Aorta (tissue), 5 donors: ENCODE measurements at regions not wholly inside any gene's neighbourhood (a gene's known extent, or its start where the extent isn't known, plus 50 kb on each side); places are given as distances from the start of the nearest gene placed in this dataset.

Experiments
- ATAC-seq: fragments of 200-7000 bp; cut with Tn5 transposase; one replicate; pipeline ENCODE4 v1.9.1; 2022; ENCODE audit warnings: moderate library complexity; ENCODE audit not compliant: low FRiP score
- DNase-seq, 2 donors: peaks; one replicate each; pipeline ENCODE4 v3.0.0-alpha.2; 2020
- H3K27ac ChIP-seq, 2 donors: one replicate each; pipeline ENCODE4 v1.5.1; 2013; ENCODE audit warnings: low read length in 2 of 2, mild to moderate bottlenecking in 2 of 2, moderate library complexity in 2 of 2, control low read depth in 1 of 2, inconsistent platforms in 1 of 2, low read depth in 1 of 2
- H3K27me3 ChIP-seq, 2 donors: one replicate each; pipeline ENCODE4 v1.6.1; 2013; ENCODE audit warnings: control low read depth in 1 of 2, low read length in 1 of 2, mild to moderate bottlenecking in 1 of 2, moderate library complexity in 1 of 2; ENCODE audit not compliant: insufficient read depth in 2 of 2, control insufficient read depth in 1 of 2
- H3K36me3 ChIP-seq, 2 donors: one replicate each; pipeline ENCODE4 v1.6.1; 2013; ENCODE audit warnings: control low read depth in 1 of 2, low read length in 1 of 2, mild to moderate bottlenecking in 1 of 2; ENCODE audit not compliant: insufficient read depth in 2 of 2, control insufficient read depth in 1 of 2
- H3K4me1 ChIP-seq, 2 donors: one replicate each; pipeline ENCODE4 v1.6.1; 2013; ENCODE audit warnings: low read length in 2 of 2, control low read depth in 1 of 2, mild to moderate bottlenecking in 1 of 2, moderate library complexity in 1 of 2; ENCODE audit not compliant: insufficient read depth in 2 of 2, control insufficient read depth in 1 of 2
- H3K4me3 ChIP-seq, 2 donors: one replicate each; pipeline ENCODE4 v1.5.1; 2013; ENCODE audit warnings: low read length in 2 of 2, control low read depth in 1 of 2, mild to moderate bottlenecking in 1 of 2
- H3K9me3 ChIP-seq: one replicate; pipeline ENCODE4 v1.6.1; 2013; ENCODE audit warnings: mild to moderate bottlenecking, low read length; ENCODE audit not compliant: control insufficient read depth
- WGBS, 2 donors: extraction: QIAGEN DNeasy Blood & Tissue Kit; methylation state at CpG; one replicate each; pipeline ENCODE4 v1.1.7; 2013; 5-methylcytosine and 5-hydroxymethylcytosine counted together
- intact Hi-C, 2 donors: fragments of 100-400 bp; cut with DNase I; formaldehyde crosslinking; loops; one replicate each; pipeline versions ENCODE4 v1.14.2 to v1.15.0; 2022
- donor health status: healthy with polysubstance abuse.
- donor health status: Bipolar disorder and iron deficiency.
- donor health status: DM: no; HTN: no; CAD: no.
- donor health status: DM: no; HTN: no; CAD: no.
- donor health status: DM: yes; HTN: yes; CAD: no.

- ATAC-seq = no peak
These were observed 336.6 kb upstream of the SLCO3A1 start for GRCh38 chr15:91516866-91517265.

GRCh38 chr15:91517491-91518200 is 335.9 kb upstream of the SLCO3A1 start:
- no peaks in the 10 kb centered on the region for H3K27me3 ChIP-seq
- H3K36me3 ChIP-seq = no peaks in the 10 kb centered on the region
- intact Hi-C loops = no loop called here
- no peak overlapping the region for H3K4me3 ChIP-seq
- no peak for DNase-seq
- 91% methylated on average over 4 of the region's 4 CpGs for WGBS, 2 donors
- H3K4me1 ChIP-seq = no peaks in the 10 kb centered on the region
- no peaks in the 10 kb centered on the region for H3K9me3 ChIP-seq
- H3K27ac ChIP-seq = no peak overlapping the region
- no peak for ATAC-seq

More at GRCh38 chr15:91516866-91517265, 336.6 kb upstream of the SLCO3A1 start:
- H3K4me3 ChIP-seq = no peak overlapping the region
- no peak overlapping the region for H3K27ac ChIP-seq
- intact Hi-C loops = no loop called here
- H3K36me3 ChIP-seq = no peaks in the 10 kb centered on the region
- H3K9me3 ChIP-seq = no peaks in the 10 kb centered on the region
- no peaks in the 10 kb centered on the region for H3K4me1 ChIP-seq
- DNase-seq = no peak
- 41 to 67% methylated on average over 2 of the region's 2 CpGs for WGBS, 2 donors
- H3K27me3 ChIP-seq = no peaks in the 10 kb centered on the region

DNA sequence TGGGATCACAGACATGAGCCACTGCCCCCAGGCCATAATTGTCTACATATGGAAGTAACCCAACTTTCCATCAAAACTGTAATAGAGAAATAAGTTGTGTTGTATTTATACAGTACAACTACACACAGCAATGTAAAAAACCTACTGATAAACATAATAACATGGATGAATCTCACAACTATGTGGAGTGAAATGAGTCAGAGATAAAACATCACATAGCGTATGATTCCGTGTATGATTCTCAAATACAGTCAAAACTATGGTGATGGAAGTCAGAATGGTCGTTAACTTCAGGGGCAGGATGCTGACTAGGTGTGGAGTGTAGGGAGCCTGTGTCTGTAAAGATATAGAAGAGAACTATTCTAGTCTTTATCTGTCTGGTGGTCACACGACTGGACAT is 332.7 kb upstream of the SLCO3A1 start:
- WGBS, 2 donors = 65 to 76% methylated on average over 4 of the region's 4 CpGs
- no peak for DNase-seq
- ATAC-seq = no peak
- Histone ChIP-seq H3K27me3 (peaks cover 0 to 1% of the 10 kb centered on the region in 2 donors), H3K27ac (no peak overlapping the region), H3K4me1 (no peaks in the 10 kb centered on the region), H3K36me3 (no peaks in the 10 kb centered on the region), H3K9me3 (no peaks in the 10 kb centered on the region), H3K4me3 (no peak overlapping the region)
- intact Hi-C loops = no loop called here

GRCh38 chr15:91521548-91521947 is 332.0 kb upstream of the SLCO3A1 start:
- Histone ChIP-seq H3K4me3 (no peak overlapping the region), H3K27me3 (peaks cover 0 to 1% of the 10 kb centered on the region in 2 donors), H3K27ac (no peak overlapping the region), H3K9me3 (no peaks in the 10 kb centered on the region), H3K36me3 (no peaks in the 10 kb centered on the region), H3K4me1 (no peaks in the 10 kb centered on the region)
- intact Hi-C loops = no loop called here
- ATAC-seq (no peak), DNase-seq (no peak)
- WGBS, 2 donors = 83 to 84% methylated on average over 9 of the region's 9 CpGs

- no peaks in the 10 kb centered on the region for H3K36me3 ChIP-seq
- H3K27me3 ChIP-seq = peaks cover 0 to 1% of the 10 kb centered on the region in 2 donors
- no peaks in the 10 kb centered on the region for H3K4me1 ChIP-seq
- H3K4me3 ChIP-seq = no peak overlapping the region
- 37 to 50% methylated on average over 2 of the region's 2 CpGs for WGBS, 2 donors
- DNase-seq (no peak), ATAC-seq (no peak)
- H3K27ac ChIP-seq = no peak overlapping the region
- intact Hi-C loops = no loop called here
- no peaks in the 10 kb centered on the region for H3K9me3 ChIP-seq
These were observed 331.5 kb upstream of the SLCO3A1 start for GRCh38 chr15:91521996-91522395.

DNA sequence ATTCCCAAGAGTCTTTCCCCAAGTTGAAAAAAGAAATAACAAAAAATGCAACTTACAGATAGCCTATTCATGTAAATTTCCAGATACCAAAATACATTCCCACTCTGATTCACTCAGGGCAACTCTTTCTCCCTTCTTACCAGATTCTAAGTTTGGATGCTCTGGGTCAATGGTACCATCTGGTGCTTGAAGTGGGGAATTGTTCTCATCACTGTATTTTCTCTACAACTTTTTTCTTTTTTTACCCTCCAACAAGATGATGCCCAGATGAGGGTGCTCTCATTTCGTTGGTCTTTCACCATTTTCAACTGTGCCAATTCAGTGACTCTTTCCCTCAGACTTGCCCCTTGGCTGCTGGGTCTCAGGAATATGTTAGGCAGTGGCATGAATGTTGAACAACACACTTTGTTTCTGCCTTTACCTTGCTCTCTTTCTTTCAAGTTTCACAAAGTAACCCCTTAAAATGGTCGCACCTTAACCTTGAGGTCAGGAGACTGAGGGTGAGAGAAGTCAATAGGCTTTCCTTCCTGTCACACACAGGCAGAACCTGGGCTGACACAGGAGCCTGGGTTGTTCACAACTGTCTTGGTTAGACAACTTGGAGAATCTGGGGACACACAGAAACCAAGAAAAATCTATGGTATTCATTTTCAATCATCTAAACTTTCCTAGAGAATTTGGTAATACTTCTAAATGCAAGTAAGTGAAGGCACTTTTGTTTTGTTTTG is 330.7 kb upstream of the SLCO3A1 start:
- no peaks in the 10 kb centered on the region for H3K4me1 ChIP-seq
- H3K27me3 ChIP-seq = peaks cover 0 to 1% of the 10 kb centered on the region in 2 donors
- 56 to 63% methylated on average over 2 of the region's 2 CpGs for WGBS, 2 donors
- no peak overlapping the region for H3K27ac ChIP-seq
- no peaks in the 10 kb centered on the region for H3K36me3 ChIP-seq
- H3K4me3 ChIP-seq = no peak overlapping the region
- ATAC-seq (no peak), DNase-seq (no peak)
- intact Hi-C loops = no loop called here
- no peaks in the 10 kb centered on the region for H3K9me3 ChIP-seq

GRCh38 chr15:91523596-91523995 is 329.9 kb upstream of the SLCO3A1 start:
- Histone ChIP-seq H3K27me3 (peaks cover 0 to 1% of the 10 kb centered on the region in 2 donors), H3K36me3 (no peaks in the 10 kb centered on the region), H3K4me3 (no peak overlapping the region), H3K4me1 (no peaks in the 10 kb centered on the region), H3K27ac (no peak overlapping the region), H3K9me3 (no peaks in the 10 kb centered on the region)
- DNase-seq = no peak
- 91 to 93% methylated on average over 1 of the region's 1 CpG for WGBS, 2 donors
- ATAC-seq = no peak
- intact Hi-C loops = no loop called here

- Histone ChIP-seq H3K27me3 (peaks cover 0 to 1% of the 10 kb centered on the region in 2 donors), H3K9me3 (no peaks in the 10 kb centered on the region), H3K27ac (no peak overlapping the region), H3K4me3 (no peak overlapping the region), H3K4me1 (no peaks in the 10 kb centered on the region), H3K36me3 (no peaks in the 10 kb centered on the region)
- 41 to 80% methylated on average over 2 of the region's 2 CpGs for WGBS, 2 donors
- intact Hi-C loops = no loop called here
- DNase-seq (no peak), ATAC-seq (no peak)
These were observed 329.0 kb upstream of the SLCO3A1 start for GRCh38 chr15:91524534-91524933.

DNA sequence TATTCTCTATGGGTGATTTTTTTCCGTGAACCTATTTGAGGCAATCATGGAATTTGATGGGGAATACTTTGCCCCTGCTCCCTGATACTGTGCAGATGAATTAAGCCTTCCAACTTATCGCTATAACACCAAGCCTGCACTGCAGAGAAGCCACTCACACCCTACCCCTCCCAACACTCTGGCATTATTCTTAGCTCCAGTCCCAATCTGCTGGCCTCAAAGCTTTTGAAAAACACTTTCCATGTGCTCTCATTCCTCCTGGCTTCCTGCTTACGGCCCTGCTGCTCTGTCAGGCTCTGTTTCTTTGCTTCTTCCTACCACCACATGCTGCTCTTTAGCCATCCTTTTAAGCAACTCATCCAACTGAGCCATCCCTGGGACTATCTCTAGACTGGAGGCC is 327.8 kb upstream of the SLCO3A1 start:
- no peaks in the 10 kb centered on the region for H3K9me3 ChIP-seq
- H3K27me3 ChIP-seq = peaks cover 0 to 1% of the 10 kb centered on the region in 2 donors
- H3K36me3 ChIP-seq = no peaks in the 10 kb centered on the region
- ATAC-seq (no peak), DNase-seq (no peak)
- intact Hi-C loops = no loop called here
- no peaks in the 10 kb centered on the region for H3K4me1 ChIP-seq
- H3K4me3 ChIP-seq = no peak overlapping the region
- H3K27ac ChIP-seq = no peak overlapping the region
- WGBS, 2 donors = 71 to 76% methylated on average over 3 of the region's 3 CpGs
